Fibroblast of pulmonary artery (primary cell): ENCODE measurements at regions not wholly inside any gene's neighbourhood (a gene's known extent, or its start where the extent isn't known, plus 50 kb on each side); places are given as distances from the start of the nearest gene placed in this dataset.

Experiments used
- DNase-seq: peaks from one replicate; pipeline ENCODE4 v3.0.0-alpha.2; 2010; ENCODE audit warnings: low read depth
- H3K4me3 ChIP-seq: replicated peaks from 2 replicates; pipeline ENCODE4 v1.5.1; 2011; ENCODE audit warnings: low read depth, mild to moderate bottlenecking, control low read depth, low read length, moderate library complexity
- TF ChIP-seq, protein P1 (sequence below): IDR thresholded peaks from 2 replicates; pipeline ENCODE4 v1.5.1; 2011; ENCODE audit warnings: mild to moderate bottlenecking, control low read depth, low read length, inconsistent platforms; ENCODE audit errors: missing control alignments

DNA sequence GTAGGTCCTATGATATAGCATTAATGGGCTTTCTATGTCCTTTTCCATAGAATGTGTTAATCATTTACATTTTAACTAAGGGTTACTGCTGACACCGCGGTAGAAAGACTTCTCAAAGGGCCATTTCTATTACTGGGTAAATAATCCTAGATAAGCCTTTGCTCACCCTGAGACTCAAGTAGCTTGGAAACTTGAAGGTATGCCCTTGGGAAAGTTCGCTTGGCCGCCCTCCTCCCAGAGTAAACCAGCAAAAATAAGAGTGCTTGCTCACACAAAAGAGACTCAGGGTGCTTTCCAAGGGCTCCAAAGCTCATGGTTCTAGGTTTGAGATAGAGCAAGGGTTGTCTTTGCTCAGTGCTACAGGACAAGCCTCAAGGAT, 85.8 kb upstream of the TMPRSS2 start:
- DNase-seq = no peak
- TF ChIP-seq, protein P1, sequence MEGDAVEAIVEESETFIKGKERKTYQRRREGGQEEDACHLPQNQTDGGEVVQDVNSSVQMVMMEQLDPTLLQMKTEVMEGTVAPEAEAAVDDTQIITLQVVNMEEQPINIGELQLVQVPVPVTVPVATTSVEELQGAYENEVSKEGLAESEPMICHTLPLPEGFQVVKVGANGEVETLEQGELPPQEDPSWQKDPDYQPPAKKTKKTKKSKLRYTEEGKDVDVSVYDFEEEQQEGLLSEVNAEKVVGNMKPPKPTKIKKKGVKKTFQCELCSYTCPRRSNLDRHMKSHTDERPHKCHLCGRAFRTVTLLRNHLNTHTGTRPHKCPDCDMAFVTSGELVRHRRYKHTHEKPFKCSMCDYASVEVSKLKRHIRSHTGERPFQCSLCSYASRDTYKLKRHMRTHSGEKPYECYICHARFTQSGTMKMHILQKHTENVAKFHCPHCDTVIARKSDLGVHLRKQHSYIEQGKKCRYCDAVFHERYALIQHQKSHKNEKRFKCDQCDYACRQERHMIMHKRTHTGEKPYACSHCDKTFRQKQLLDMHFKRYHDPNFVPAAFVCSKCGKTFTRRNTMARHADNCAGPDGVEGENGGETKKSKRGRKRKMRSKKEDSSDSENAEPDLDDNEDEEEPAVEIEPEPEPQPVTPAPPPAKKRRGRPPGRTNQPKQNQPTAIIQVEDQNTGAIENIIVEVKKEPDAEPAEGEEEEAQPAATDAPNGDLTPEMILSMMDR = no peak
- no peak overlapping the region for H3K4me3 ChIP-seq

DNA sequence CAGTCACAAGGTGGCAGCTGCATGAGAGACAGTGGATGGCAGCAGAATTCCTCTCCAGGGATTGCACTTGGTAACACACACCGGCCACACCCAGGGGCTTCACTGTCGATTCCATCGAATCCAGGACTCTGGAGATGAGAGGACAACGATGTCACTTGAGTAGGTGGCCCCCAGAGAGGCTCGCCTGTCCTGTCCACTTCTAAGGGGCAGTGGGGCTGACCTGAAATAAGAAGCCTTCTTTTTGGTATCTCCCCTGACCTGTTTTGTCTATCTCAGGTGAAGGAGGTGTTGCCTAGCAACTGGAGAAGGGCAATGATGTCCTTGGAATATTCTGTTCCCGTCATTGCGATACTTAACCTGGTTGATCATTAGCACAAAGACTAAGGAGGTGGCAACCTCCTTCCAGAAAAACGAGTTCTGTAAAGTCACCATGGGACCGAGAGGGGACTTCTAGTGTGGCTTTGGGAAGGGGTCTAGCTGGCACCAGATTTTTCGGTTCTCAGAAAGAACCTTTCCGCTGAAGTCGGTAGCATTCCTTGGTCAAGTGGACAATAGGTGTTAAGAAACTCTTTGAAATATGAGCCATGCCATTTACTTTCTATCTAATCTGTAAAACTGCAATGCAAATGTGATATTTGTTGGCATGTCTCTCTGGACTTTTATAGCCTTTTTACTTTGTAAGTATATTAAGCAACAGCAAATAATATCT, 85.2 kb upstream of the TMPRSS2 start:
- TF ChIP-seq, protein P1 = no peak
- no peak for DNase-seq

DNA sequence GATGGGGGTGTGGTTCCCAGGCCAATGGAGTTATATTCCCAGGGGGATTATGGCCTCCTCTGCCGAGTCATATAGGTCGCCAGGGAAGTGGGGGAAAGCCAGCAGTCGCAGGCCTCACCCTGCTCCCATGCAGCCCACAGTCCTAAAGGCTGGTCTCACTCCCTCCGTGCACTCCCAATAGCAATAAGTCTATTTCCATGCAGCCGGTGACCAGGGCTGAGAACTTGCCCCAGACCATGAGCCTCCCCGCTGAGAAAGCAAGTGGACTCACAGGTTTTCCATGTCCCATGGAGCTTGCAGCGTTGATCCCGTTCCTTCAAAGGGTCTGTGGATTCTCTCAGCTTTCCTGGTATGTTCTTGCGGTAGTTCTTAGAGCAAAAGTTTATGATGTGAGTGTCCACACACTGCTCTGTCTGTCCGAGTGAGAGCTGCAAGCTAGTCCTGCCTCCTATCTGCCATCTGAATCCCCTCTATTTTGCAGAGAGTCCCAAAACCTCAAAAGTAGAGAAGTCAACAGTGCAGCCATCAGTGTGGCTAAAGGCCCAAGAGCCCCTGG, 81.7 kb upstream of the TMPRSS2 start:
- H3K4me3 ChIP-seq = no peak overlapping the region
- no peak for DNase-seq
- TF ChIP-seq, protein P1 = no peak

More for the DNA sequence above, 85.2 kb upstream of the TMPRSS2 start:
- H3K4me3 ChIP-seq = no peak overlapping the region

DNA sequence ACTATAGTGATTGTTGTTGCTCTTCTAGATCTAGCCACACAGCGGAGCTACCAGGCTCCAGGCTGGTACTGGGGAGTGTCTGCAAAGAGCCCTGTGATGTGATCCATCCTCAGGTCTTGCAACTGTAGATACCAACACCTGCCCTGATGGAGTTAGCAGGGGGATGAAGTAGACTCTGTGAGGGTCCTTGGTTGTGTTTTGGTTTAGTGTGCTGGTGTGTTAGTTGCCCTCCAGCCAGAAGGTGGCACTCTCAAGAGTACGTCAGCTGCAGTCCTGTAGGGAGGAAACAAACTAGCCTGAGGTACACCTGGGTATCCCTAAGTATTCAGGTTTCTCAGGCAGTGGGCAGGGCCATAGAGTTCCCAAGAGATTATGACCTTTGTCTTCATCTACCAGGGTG, 81.2 kb upstream of the TMPRSS2 start:
- H3K4me3 ChIP-seq = no peak overlapping the region
- TF ChIP-seq, protein P1 = no peak
- DNase-seq = no peak

DNA sequence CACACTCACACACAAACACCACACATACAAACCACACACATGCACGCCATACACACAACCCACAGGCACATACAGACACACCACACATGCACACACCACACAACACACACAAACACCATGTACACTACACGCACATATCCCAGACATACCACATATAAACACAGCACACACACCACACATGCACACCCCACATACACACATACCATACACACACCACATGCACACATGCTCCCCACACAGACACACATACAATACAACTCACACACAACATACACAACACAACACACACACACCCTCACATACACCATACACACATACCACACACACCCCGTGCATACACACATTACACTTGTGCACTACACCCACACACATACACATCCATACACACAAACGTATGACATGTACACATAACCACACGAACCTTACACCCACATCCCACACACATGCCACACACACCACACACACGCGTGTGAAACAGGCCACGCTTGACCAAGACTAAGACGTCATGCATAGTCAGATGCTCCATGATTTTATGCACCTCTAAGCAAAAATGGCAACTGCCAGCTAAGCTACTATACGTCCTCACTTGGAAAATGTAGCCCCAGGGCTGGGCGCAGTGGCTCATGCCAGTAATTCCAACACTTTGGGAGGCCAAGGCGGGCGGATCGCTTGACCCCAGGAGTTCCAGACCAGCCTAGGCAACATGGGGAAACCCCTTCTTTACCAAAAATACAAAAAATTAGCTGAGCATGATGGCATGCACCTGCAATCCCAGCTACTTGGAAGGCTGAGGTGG, 77.4 kb upstream of the TMPRSS2 start:
- no peak for DNase-seq
- no peak overlapping the region for H3K4me3 ChIP-seq
- TF ChIP-seq, protein P1 = no peak

DNA sequence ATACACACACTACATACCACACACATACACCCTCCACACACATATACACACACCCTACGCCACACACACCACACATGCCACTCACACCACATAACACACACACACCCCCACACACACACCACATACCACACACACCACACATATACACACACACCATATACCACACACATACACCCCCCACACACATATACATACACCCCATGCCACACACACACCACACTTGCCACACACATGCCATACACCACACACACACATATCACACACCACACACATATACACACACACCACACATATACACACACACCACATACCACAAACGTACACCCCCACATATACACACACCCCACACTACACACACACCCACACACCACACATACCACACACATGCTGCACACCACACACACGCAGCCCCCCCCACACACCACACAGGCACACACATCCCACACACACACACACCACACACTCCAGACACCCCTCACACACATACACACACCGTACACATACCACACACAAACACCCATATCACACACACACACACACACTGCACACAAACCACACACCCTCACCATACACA, 76.7 kb upstream of the TMPRSS2 start:
- TF ChIP-seq, protein P1 = no peak
- no peak overlapping the region for H3K4me3 ChIP-seq
- DNase-seq = no peak
